ENCODE measurements at regions not wholly inside any gene's neighbourhood (a gene's known extent, or its start where the extent isn't known, plus 50 kb on each side); places are given as distances from the start of the nearest gene placed in this dataset.
A peak's percentile ranks its signal among the peaks of the same experiment; 100 is the strongest.

DNA sequence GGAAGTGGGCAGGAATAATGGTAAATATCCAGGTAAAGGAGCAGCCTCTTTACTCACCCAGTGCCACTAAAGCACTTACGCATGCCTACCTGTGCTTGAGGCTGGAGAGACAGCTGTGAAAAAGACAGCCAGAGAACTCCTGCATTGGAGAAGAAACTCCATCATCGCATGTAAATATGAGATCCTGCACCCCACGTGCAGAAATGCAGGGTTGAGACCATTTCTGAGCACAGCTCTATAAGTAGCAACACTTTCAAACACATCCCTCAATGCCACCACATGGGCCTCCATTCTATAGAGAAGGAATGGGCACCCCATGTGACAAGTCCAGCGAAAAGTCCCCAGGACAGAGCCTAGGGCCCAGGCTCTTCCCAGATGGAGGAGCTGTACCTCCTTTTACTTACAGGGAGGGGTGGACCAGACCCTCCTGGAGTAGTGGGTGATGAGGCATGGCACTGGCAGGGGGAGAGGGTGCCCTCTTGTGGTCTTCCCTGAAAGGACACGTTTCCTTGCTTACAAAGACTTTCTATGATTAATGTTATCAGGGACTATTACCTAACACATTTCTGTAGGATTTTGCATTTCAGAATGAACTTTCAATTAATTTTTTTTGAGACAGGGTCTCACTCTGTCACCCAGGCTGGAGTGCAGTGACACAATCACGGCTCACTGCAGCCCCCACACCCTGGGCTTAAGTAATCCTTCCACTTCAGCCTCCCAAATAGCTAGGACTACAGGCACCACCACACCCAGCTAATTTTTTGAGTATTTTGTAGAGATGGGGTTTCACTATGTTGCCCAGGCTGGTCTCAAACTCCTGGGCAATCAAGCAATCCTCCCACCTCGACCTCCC is 55.3 kb upstream of the IL17B start:
- no peak overlapping the region for H3K4me3 Mint-ChIP-seq
- DNase-seq (peak; percentile 76), ATAC-seq (peak; percentile 78)
- peaks cover 9% of the 10 kb centered on the region for H3K4me1 Mint-ChIP-seq (ENCODE audit: low read depth)
- H3K36me3 Mint-ChIP-seq (ENCODE audit: low read depth), result no peaks in the 10 kb centered on the region
- peaks cover 1% of the 10 kb centered on the region for H3K27me3 Mint-ChIP-seq
- H3K27ac Mint-ChIP-seq, result no peak overlapping the region
- H3K9me3 Mint-ChIP-seq, result no peaks in the 10 kb centered on the region
- ChIA-PET POLR2A (interaction anchor here (1.1 kb wide), 1 partner anchor 215 kb away, joined by 3 read pairs; no protein-coding TSS in a partner anchor), CTCF (interaction anchor here (0.6 to 5.8 kb wide), 46 partner anchors 9 to 296 kb away, joined by 3 to 60 read pairs (median 4); partner anchors contain the start of gene PPARGC1B)
- TF ChIP-seq, protein P1, sequence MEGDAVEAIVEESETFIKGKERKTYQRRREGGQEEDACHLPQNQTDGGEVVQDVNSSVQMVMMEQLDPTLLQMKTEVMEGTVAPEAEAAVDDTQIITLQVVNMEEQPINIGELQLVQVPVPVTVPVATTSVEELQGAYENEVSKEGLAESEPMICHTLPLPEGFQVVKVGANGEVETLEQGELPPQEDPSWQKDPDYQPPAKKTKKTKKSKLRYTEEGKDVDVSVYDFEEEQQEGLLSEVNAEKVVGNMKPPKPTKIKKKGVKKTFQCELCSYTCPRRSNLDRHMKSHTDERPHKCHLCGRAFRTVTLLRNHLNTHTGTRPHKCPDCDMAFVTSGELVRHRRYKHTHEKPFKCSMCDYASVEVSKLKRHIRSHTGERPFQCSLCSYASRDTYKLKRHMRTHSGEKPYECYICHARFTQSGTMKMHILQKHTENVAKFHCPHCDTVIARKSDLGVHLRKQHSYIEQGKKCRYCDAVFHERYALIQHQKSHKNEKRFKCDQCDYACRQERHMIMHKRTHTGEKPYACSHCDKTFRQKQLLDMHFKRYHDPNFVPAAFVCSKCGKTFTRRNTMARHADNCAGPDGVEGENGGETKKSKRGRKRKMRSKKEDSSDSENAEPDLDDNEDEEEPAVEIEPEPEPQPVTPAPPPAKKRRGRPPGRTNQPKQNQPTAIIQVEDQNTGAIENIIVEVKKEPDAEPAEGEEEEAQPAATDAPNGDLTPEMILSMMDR (IDR thresholded peaks at IDR 0.05), result peak; percentile 91
- intact Hi-C loops (cut with micrococcal nuclease), result loop anchor here (5.0 to 10.0 kb wide), 2 partner anchors 52 to 120 kb away; no protein-coding TSS in a partner anchor

DNA sequence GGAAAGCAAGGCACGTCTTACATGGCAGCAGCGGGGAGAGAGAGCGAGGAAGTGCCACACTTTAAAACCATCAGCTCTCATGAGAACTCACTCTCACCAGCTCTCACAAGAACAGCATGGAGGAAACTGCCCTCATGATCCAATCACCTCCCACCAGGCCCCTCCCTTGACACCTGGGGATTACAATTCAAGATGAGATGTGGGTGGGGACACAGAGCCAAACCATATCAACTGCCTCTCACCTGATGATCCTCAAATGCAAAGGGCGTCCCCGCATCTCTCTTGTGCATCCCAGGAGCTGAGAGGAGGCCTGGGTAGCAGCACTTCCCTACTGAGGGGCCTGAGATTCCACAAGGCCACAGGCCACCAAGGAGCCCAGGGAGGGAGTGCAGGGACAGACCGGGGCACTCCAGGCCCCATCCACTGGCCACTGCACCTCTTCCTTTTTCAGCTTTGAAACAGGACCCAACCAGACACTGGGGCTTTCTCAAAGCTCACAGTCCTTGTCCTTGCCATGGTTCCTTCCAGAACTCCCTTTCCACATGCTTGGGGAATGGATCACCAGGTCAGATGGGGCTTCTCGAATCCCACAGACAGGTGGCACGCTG is 54.5 kb upstream of the IL17B start:
- H3K27ac Mint-ChIP-seq, result no peak overlapping the region
- intact Hi-C loops (cut with micrococcal nuclease), result loop anchor here (5.0 to 10.0 kb wide), 2 partner anchors 51 to 119 kb away; no protein-coding TSS in a partner anchor
- DNase-seq (no peak), ATAC-seq (no peak)
- peaks cover 7% of the 10 kb centered on the region for H3K4me1 Mint-ChIP-seq (ENCODE audit: low read depth)
- no peaks in the 10 kb centered on the region for H3K36me3 Mint-ChIP-seq (ENCODE audit: low read depth)
- POLR2A ChIA-PET, result no interaction called here
- H3K4me3 Mint-ChIP-seq, result no peak overlapping the region
- TF ChIP-seq, protein P1 (IDR thresholded peaks at IDR 0.05), result no peak
- CTCF ChIA-PET, result interaction anchor here (0.7 to 5.8 kb wide), 29 partner anchors 8 to 185 kb away, joined by 3 to 60 read pairs (median 6); no protein-coding TSS in a partner anchor
- H3K27me3 Mint-ChIP-seq, result peaks cover 1% of the 10 kb centered on the region
- H3K9me3 Mint-ChIP-seq, result no peaks in the 10 kb centered on the region

DNA sequence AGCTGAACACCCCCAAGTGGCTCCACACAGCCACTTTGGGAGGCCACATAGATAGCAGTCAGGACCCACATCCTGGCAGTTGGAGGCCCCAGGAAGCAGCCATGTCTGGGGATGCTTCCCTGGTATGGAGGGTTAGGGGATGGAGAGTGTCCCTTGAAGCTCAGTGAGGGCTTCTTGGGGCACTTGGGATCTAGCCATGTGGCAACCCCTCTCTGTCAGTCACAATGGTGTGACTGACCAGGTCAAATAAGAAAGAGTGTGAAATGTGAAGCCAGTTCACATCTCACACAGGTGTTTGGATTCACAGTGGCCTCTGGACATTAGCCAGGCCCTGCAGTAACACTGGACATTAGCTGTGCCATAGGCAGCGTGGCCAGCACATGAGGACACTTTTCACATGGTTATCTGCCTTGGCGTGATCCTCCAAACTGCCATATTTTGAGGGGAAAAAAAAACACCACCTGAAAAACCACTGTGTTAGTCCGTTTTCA is 53.9 kb upstream of the IL17B start:
- CTCF ChIA-PET, result interaction anchor here (0.8 to 5.8 kb wide), 12 partner anchors 8 to 395 kb away, joined by 3 to 60 read pairs (median 17); no protein-coding TSS in a partner anchor
- Mint-ChIP-seq H3K36me3 (ENCODE audit: low read depth) (no peaks in the 10 kb centered on the region), H3K27ac (no peak overlapping the region), H3K4me1 (ENCODE audit: low read depth) (peaks cover 7% of the 10 kb centered on the region), H3K27me3 (peaks cover 1% of the 10 kb centered on the region), H3K9me3 (no peaks in the 10 kb centered on the region), H3K4me3 (no peak overlapping the region)
- intact Hi-C loops (cut with micrococcal nuclease), result loop anchor here (5.0 to 10.0 kb wide), 2 partner anchors 51 to 118 kb away; no protein-coding TSS in a partner anchor
- TF ChIP-seq, protein P1 (IDR thresholded peaks at IDR 0.05), result no peak
- ATAC-seq (no peak), DNase-seq (no peak)
- POLR2A ChIA-PET, result no interaction called here

DNA sequence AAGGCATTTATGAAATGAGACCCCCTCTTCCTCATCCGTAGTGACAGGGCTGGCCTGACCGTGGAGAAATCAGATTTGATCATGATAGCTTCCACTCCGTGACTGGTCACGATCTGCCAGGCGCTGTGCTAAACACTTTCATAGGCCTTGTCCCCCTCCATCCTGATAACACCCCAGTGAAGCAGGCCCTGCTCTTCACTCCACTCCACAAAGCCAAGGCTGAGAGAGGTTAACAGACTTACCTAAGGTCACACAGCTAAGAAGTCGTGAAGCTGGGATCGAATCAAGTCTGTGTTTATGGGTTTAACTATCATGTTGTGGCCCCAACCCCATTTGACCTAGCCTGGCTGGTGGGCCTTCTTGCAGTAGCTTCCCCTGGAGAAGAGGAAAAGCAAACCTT is 53.3 kb upstream of the IL17B start:
- ATAC-seq, result no peak
- ChIA-PET CTCF (interaction anchor here (0.9 to 5.8 kb wide), 12 partner anchors 9 to 396 kb away, joined by 3 to 60 read pairs (median 6); no protein-coding TSS in a partner anchor), POLR2A (no interaction called here)
- no peaks in the 10 kb centered on the region for H3K9me3 Mint-ChIP-seq
- no peak overlapping the region for H3K27ac Mint-ChIP-seq
- no peak for DNase-seq
- H3K27me3 Mint-ChIP-seq, result peaks cover 1% of the 10 kb centered on the region
- intact Hi-C loops (cut with micrococcal nuclease), result loop anchor here (5.0 to 10.0 kb wide), 2 partner anchors 50 to 118 kb away; no protein-coding TSS in a partner anchor
- no peak overlapping the region for H3K4me3 Mint-ChIP-seq
- peaks cover 7% of the 10 kb centered on the region for H3K4me1 Mint-ChIP-seq (ENCODE audit: low read depth)
- H3K36me3 Mint-ChIP-seq (ENCODE audit: low read depth), result no peaks in the 10 kb centered on the region
- TF ChIP-seq, protein P1 (IDR thresholded peaks at IDR 0.05), result no peak
